HG03097 (cell line): ENCODE measurements at regions not wholly inside any gene's neighbourhood (a gene's known extent, or its start where the extent isn't known, plus 50 kb on each side); places are given as distances from the start of the nearest gene placed in this dataset.
"Not testable (repeated sequence)": the region's sequence is repeated elsewhere in the genome, so short reads cannot be mapped to it uniquely, and the experiment has no call there.

Experiments
- ATAC-seq: cut with Tn5 transposase; IDR thresholded peaks from one replicate; pipeline ENCODE4 v1.9.1; 2021; ENCODE audit not compliant: unreplicated experiment, low FRiP score

DNA sequence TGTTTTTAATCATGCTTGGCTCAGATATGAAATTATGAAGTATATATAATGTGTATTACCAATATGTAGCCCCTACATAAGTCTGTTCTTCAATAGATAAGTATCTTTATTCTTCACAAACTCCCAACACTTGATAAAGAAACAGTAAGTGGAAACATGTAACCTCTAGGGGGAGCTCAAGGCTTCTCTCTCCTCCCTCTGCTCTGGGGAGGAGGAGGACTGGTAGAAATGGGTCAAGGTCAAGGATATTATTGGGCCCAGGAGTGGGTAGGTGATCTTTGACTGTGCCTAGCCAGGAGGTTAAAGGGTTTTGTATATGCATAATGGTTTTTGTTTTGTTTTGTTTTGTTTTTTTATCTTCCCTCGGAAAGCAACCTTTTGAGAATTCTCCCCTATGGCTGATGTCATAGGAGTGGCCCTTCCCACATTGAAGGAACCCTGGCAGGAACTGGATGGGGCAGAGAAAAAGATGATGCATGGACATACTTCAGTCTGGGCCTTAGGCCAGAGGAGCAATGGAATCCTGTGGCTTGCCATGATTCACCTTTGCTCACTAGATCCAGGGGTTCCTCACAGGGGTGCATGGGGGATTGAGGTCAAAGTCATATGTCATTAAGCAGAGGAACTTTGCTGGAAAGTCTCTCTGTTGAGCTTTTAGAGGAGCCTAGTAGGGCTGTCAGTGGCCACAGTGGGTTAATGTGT, 460.3 kb downstream of the MID1IP1 start:
- ATAC-seq: no peak

- no peak for ATAC-seq
Observed at GRCh38 chrX:39262641-39263040, 461.4 kb downstream of the MID1IP1 start.

DNA sequence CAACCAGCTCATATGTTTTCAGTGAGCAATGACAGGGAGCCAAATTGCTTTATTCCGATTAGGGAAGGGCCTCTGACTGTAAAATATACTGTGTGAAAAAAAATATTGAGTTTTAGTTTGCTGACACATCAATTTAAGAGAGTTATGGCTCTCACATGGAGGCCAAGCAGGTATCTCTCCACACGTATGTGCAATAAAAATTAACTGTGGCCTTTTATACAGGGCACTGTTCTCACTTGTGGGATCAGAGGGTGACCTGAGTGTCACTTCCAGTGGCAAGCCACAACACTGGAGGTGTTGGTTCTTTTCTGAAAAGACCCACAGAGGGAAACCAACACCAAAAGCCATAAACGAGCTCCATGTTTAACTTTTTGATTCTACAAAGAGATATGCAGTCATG, 462.8 kb downstream of the MID1IP1 start:
- no peak for ATAC-seq

GRCh38 chrX:39267176-39267575, 465.9 kb downstream of the MID1IP1 start:
- no peak for ATAC-seq

- no peak for ATAC-seq
Observed at GRCh38 chrX:39268207-39268606, 466.9 kb downstream of the MID1IP1 start.

GRCh38 chrX:39275500-39276068, 474.3 kb downstream of the MID1IP1 start:
- no peak for ATAC-seq

GRCh38 chrX:39277685-39278390, 476.6 kb downstream of the MID1IP1 start:
- not testable (repeated sequence) for ATAC-seq

GRCh38 chrX:39283239-39283638, 482.0 kb downstream of the MID1IP1 start:
- ATAC-seq: no peak

- no peak for ATAC-seq
Observed at GRCh38 chrX:39288592-39288991, 487.3 kb downstream of the MID1IP1 start.

- no peak for ATAC-seq
Observed at GRCh38 chrX:39289827-39290226, 488.6 kb downstream of the MID1IP1 start.

DNA sequence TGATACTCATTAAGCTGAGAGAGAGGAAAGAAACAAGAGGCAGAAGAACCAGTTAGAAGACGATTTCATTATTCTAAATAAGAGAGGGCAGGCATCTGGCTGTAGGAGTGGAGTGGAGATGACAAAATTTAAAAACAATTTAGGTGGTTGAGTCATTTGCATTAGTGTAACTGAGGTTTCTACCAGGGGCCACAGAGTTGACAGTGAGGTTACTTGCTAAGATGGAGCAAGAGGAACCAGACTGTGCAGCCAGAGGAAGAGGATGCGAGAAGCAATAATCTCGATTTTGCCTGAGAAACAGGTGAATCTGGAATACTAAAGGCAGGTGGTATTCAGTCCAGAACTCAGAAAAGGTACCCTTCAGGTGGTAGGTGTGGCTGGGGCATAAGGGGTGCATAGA, 491.9 kb downstream of the MID1IP1 start:
- ATAC-seq: no peak

- no peak for ATAC-seq
Observed at GRCh38 chrX:39296472-39296871, 495.2 kb downstream of the MID1IP1 start.

DNA sequence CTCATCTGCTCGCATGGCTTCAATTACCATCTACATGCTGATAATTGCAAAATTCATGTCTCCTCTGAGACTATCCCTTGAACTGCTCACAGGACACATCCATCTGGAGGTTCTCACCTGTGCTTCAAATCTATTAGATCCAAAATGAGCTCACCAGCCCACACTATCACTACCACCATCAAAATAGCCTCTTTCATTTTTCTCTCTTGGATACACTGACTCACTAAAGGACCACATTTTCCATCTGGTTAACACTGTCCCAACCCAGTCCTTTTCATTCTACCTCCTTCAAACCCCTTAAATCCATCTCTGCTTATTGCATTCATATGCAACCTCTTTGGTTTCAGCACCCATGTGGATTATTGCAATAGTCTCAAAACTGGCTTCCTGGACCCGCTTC, 497.6 kb downstream of the MID1IP1 start:
- no peak for ATAC-seq

GRCh38 chrX:39299615-39300014, 498.4 kb downstream of the MID1IP1 start:
- ATAC-seq: no peak

DNA sequence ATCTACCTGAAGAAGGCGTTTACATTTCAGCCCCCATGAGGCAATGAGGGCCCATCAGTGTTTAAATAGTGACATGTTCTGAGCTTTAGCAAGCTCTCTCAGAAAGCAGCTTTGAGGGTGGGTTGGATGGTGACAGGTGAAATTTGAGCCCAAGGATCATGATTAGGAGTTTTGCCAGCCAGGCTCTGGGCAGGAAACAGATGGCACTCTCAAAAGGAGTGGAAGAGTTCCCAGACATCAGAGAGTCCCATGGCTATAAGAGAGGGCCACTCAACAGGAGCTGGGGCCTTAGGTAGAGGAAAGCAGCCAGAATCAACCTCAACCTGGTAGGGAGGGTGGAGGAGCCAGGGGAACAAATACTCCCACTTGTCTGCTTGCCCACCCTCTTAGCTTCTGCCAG, 499.8 kb downstream of the MID1IP1 start:
- no peak for ATAC-seq

GRCh38 chrX:39302838-39303237, 501.6 kb downstream of the MID1IP1 start:
- ATAC-seq: no peak

GRCh38 chrX:39304746-39305145, 503.5 kb downstream of the MID1IP1 start:
- ATAC-seq: no peak

DNA sequence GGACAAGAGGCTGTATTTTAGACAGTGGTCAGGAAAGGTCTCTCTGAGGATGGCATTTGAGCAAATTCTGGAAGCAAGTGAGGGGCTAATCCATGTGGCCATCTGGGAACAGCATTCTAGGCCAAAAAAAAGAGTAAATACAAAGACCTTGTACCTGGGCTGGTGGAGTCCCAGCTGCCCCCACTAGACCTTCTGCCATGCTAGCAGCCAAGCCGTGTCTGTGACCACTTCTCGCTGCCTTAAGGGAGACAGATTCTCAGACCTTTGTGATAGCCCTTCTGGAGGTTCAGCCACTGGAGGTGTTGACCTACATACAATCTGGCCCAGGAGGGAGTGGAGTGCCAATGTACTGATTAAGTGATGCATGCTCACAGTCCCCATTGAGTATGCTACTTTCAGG, 506.2 kb downstream of the MID1IP1 start:
- ATAC-seq: no peak

GRCh38 chrX:39308126-39308525, 506.9 kb downstream of the MID1IP1 start:
- ATAC-seq: no peak

GRCh38 chrX:39309018-39309635, 507.9 kb downstream of the MID1IP1 start:
- no peak for ATAC-seq

DNA sequence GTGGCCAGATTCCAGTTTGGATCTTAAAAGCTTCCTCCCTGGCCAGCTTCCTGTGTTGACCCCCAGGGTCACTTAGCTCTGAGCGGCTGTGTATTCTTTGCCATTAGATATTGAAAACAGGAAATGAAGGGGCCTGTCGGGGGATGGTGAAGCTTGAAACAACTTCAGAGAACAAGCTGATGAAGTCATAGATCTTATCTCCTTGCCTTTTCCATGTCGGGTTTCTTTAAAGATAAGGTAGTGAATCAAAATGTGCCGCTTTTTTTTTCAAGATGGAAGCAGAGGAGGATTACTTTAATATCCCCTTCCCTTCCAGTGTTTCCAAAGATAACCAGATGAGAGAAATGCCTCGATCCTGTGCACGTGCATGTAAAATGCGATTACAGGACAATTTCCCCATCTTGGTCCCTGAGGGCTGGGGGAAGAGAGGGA, 508.5 kb downstream of the MID1IP1 start:
- ATAC-seq: no peak
